GM21619 (cell line): ENCODE measurements at regions not wholly inside any gene's neighbourhood (a gene's known extent, or its start where the extent isn't known, plus 50 kb on each side); places are given as distances from the start of the nearest gene placed in this dataset.
"Not testable (repeated sequence)": the region's sequence is repeated elsewhere in the genome, so short reads cannot be mapped to it uniquely, and the experiment has no call there.

Experiments
- ATAC-seq: cut with Tn5 transposase; IDR thresholded peaks from one replicate; pipeline ENCODE4 v1.9.1; 2021; ENCODE audit not compliant: unreplicated experiment

DNA sequence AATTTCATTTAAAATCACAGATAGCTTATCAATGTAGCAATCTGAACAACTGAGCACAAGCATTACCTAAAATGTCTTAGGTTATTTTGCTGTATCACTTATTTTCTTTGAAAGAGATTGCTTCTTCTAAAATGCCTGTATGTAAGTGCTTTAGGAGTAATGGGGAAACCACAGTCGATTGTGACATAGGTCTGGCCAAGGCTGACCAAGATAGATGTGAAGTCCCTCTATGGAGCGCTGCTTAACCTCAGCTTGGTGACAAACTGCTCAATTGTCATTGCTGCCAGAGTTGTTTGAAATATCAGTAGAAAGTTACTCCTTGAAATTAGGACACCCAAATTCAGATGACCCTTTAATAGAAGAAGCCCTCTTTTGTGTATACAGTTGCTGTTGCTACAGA is 401.9 kb upstream of the NDST4 start:
- peak; percentile 22 for ATAC-seq

DNA sequence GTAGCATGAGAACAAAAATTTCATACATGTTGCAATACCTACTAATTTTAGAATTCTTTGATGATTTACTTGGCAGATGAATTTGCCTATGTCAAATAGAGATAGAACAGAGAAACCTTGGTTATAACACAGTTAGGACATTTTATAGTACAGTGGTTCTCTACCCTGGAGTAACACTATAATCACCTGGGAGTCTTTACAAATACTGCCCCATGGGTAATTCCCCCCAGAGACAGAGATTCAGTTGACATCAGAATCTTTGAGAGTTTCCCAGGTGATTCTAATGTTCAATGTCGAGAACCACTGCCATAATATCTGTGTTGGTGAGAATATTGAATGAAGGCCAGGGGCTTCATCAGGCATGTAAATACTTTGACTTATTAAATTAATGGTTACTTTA is 401.3 kb upstream of the NDST4 start:
- no peak for ATAC-seq

DNA sequence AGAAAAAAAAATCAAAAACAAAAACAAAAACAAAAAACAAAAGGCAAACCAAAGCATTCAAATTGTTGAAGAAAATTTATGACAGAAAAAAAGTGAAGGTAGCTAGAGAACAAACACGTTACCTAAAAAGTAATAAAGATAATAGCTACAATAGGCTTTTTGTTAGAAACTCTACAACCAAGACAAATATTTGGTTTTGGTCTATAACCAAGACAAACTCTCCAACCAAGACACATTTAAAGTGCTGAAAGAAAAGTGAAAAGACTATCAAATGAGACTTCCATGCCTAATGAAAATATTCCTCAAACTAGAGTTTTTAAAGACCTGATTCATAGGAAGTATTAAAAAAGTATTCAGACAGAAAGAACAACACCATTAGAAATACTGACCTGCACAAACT is 391.9 kb upstream of the NDST4 start:
- ATAC-seq = no peak

DNA sequence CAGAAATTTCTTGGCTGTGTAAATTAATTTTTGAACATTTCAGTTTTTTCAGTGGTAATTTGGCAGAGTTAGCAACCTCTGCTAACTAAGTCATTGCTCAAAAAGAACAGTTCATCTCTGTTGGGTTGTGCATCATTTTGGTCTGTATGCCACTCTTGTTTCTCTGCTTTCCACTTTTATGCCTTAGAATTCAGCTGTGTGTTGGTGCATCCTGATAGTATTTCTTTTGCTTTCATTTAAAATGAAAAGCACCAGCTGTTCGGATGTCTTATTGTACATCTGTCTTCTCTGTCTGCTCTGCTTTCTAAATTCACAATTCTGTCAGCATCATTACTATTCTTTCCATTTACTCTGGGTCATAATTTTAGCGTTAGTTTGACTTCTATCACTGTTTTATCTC is 388.2 kb upstream of the NDST4 start:
- ATAC-seq = no peak

DNA sequence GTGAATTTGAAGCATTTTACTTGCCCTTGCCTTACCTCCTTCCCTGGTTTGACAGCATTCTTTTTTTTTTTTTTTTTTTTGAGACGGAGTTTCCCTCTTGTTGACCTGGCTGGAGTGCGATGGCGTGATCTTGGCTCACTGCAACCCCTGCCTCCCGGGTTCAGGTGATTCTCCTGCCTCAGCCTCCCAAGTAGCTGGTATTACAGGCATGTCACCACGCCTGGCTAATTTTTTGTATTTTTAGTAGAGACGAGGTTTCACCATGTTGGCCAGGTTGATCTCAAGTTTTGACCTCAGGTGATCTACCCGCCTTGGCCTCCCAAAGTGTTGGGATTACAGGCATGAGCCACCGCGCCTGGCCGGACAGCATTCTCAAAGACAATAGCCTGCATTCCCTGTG is 380.4 kb upstream of the NDST4 start:
- ATAC-seq = not testable (repeated sequence)

DNA sequence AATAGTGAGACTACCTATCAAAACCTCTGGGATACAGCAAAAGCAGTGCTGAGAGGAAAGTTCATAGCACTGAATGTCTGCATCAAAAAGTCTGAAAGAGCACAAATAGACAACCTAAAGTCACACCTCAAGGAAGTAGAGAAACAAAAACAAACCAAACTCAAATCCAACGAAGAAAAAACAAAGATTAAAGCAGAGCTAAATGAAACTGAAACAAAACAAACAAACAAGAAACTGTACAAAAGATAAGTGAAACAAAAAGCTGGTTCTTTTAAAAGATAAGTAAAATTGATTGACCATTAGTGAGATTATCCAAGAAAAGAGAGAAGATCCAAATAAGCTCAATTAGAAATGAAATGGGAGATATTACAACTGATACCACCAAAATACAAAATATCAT is 378.3 kb upstream of the NDST4 start:
- ATAC-seq = no peak

DNA sequence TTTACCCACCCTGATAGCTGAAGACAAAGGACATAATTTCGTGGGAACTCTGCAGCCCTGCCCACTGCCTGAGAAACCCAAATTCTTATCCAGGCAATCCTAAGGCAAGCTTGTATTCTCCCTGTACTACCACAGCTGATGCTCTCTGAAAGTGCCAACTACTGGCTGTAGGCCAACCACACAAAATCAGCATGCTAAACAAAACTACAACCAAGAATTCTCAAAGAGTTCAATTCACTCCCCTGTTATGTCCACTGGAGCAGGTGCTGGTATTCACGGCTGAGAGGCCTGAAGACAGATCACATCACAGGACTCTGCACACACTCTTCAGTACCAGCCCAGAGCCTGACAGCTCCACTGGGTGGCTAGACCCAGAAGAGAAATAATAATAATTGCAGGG is 375.9 kb upstream of the NDST4 start:
- ATAC-seq = no peak

DNA sequence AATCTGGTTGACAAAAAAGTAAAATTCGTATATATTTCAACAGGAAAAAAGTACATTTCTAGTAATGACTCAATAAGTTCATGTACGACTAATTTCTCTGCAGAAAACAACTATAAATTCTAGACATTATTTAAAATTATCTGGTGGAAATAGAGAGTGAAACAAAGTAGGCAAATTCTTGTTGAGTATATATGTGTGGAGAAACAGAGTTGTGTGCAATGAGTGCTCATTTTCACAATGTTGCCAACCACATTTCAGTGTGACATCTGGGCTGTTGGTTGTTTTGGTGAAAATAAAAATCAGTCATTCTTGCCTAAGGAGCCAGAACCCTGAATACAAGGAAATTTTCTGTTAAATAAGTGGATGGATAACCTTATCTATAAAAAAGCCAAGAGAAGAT is 372.0 kb upstream of the NDST4 start:
- no peak for ATAC-seq

DNA sequence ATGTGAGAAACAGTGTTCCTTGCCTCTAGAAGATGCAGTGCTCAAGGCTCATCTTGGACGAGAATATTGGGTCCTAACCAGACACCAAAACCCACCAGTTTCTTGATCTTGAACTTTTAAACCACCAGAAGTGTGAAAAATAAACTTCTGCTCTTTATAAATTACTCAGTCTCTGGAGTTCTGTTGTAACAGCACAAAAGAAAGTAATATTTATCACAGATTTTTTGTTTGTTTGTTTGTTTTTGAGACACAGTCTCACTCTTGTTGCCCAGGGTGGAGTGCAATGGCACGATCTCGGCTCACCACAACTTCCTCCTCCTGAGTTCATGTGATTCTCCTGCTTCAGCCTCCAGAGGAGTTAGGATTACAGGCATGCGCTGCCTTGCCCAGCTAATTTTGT is 371.1 kb upstream of the NDST4 start:
- no peak for ATAC-seq

DNA sequence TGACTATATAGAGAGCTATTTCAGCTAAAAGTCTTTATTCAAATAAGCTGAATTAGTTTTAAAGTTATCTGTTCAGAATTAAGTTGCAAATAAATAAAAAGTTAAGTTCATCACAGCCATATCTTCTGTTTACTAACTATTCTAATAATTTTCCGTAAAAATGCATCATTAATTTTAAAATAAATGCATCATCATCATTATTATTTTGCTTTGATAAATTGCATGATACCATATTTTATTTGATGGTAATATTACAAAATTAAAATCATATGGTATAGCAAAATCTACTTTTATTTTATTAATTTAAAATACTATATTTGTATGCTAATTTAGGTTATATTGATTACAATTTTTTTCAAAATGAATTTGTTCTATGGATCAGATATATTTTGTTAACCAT is 357.3 kb upstream of the NDST4 start:
- ATAC-seq = no peak

DNA sequence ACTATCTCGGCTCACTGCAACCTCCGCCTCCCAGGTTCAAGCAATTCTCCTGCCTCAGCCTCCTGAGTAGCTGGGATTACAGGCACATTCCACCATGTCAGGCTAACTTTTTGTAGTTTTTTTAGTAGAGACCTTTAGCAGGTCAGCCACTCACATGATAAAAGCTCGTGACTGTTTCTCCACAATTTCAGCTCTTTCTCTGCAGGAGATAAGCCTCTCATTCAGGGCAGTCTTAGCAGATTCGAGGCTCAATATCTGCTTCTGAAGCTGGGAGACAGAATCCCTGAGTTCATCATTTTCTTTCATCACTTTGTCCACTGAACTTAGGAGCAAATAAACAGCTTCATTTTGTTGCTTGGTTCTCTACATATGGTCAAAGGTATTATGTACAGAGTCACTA is 345.9 kb upstream of the NDST4 start:
- ATAC-seq = not testable (repeated sequence)

DNA sequence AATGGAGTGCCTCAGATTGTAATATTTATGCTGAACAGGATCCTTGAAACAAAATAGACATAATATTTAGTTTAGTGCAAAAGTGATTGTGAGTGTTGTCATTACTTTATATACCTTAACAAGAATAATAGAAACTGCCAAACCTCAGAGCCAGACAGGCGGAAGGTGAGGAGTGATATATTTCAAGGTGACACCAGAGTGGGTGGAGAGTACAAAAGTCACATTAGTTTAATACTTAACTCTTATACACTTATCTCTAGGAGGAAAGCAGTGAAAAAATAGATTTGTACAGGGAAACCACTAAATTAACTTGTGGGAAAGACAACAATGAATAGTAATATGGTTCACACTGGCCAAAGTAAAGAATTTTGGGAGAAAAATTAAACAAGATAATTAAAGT is 342.8 kb upstream of the NDST4 start:
- no peak for ATAC-seq

DNA sequence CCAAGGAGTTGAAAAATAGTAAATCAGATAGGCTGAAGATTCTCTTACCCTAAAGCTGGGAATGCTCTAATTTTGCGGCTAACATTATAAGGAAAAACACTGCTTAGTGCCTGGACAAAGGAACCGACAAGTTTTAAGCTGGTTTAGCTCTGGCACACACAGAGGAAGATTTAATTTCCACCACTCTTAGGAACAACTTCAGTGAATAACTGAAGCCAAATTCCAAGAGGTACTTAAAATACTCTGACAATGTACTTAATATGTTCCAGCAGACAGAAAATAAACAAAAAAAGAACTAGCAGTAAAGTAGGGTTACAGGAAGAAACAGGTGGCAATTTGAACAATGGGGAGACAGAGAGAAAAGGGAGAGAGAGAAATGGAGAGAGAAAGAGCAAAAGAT is 340.8 kb upstream of the NDST4 start:
- no peak for ATAC-seq

DNA sequence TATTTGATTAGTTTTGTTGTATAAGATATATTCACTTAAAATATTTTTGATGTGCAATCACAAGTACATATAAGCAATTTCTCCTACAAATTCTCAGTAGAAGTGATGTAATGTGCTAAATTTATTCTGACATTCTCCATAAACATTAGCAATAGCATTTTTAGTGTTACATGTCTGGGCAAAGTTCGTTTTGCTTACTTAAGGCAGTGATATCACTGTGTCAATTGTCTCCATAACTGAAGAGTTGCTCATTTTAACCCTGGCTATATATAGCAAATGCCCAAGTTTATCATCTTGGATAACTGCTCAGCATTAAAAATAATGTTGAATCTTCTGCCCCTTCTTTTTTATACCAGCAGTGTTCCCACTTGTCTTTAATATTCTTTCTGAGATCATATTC is 340.0 kb upstream of the NDST4 start:
- ATAC-seq = no peak

DNA sequence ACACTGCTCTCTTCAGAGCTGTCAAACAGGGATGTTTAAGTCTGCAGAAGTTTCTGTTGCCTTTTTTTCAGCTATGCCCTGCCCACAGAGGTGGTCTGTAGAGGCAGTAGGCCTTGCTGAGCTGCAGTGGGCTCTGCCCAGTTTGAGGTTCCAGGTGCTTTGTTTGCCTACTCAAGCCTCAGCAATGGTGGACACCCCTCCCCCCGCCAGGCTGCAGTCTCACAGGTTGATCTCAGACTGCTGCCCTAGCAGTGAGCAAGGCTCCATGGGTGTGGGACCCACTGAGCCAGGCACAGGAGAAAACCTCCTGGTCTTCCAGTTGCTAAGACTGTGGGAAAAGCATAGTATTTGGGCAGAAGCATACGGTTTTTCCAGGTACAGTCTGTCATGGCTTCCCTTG is 338.8 kb upstream of the NDST4 start:
- ATAC-seq = not testable (repeated sequence)

DNA sequence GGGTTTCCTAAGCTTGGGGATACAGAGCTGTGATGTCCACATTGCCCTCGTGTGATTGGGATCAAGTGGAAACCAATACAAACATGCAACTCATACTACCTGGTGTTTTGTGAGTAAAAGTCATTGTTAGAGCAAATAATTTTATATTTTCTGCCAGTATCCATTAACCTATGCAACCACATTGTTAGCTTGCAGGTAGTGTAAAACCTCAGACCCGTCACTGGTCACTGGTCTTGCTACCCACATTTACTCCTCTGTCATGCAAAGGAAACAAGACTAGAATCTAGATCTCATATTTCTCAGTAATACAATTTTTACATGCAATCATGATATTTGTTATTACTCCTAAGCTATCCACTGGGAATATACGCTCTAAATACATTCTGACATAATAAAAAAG is 324.3 kb upstream of the NDST4 start:
- ATAC-seq = no peak

DNA sequence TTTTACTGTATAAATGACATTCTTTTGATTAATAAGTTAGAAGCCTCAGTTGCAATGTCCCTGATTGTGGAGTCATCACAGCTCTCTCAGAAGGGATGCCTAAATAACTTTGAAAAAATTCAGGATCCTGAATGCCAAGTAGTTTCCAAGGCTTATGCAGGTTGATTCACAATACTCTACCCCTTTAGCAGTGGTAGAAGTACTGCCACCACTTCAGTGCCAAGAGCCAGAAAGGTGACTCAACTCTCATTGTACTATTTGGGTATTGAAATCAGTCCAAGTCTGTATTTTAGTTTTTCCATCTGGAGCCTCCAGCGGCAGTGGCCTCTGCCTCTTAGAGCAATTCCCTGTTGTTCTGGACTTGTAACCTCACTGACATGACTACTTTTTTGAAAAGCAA is 320.1 kb upstream of the NDST4 start:
- no peak for ATAC-seq

DNA sequence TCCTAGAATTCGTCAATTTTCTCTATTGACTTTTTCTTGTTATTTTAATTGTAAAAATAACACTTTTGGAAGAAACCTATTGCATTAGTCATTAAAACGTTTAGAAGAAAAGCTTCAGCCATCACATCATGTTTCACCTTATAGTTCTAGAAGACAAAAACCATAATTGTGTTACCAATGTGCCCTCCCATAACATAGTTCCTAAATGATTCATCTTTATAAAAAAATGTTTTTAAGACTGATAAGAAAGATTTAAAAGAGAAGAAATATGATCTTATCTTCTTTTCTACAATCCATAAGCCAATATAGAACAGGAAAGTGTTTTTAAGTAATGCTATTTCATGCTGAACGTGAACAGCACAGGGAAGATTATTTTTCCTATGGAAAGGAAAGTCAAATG is 316.6 kb upstream of the NDST4 start:
- no peak for ATAC-seq

DNA sequence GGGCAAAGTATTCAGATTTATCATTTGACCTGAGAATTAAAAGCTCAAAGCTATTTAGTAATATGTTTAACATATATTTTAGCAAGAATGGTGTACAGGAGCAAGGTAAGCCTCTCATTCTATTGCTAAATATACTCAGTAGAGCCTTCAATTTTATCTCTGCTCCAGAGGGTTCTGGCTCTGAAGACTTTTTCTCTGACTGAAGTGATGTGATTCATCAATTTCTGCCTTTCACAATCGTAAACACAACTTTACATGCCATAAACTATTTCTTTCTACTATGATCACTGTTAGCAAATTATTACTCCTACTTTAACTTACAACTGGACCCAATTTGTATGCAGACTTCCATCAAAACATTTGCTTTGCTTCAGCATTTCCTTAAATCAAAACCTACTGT is 315.0 kb upstream of the NDST4 start:
- ATAC-seq = no peak

DNA sequence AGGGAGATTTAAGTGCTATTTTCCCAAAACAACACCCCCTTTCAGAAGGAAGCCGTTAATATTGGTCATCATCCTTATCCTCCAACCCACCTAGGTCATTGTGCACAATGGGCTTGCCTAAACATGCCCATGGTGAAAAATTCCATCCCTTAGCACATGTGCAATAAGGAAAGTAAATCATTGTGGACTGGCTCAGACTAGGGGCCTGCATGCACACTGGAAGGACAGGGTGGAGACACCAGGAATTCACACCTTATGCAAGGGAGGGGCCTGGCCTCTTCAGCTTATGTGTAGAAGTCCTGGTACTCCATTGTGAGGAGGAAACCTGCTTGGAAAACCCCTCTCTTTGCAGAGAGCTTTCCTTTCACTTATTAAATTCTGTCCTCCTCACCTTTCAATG is 311.4 kb upstream of the NDST4 start:
- ATAC-seq = no peak

DNA sequence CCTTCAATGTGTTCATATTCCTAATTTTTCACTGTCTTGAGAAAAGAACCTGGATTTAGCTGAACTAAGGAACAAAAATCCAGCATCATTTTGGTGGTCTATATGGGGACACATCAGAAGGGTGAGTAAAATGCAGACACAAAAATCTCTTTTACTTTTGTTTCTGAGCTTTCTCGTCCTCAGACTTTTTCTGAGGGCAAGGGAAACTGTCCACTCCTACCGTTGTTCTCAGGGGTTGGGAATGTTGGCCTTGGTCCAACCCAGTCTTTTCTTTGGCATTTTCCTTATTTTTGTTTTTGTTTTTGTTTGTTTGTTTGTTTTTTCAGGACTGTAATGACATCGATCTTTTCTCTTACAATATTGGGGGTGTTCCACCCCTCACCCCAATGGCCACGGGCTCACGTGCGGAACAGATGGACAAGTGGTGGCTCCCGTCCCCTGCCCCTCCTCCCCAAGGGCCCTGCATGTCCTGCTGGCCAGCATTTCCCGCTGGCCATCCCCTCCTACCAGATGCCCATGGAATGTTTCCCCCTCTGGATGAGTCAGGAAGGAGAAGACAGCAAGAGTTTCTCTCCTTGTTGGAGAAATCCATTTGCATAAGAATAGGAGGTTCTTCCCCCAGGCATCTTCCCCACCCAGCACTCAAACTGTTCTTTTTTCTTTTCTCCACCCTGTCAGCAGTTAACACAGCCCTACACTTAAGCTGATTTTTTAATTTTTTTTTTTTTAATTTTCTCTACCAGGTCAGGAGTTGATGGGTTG is 305.4 kb upstream of the NDST4 start:
- no peak for ATAC-seq

DNA sequence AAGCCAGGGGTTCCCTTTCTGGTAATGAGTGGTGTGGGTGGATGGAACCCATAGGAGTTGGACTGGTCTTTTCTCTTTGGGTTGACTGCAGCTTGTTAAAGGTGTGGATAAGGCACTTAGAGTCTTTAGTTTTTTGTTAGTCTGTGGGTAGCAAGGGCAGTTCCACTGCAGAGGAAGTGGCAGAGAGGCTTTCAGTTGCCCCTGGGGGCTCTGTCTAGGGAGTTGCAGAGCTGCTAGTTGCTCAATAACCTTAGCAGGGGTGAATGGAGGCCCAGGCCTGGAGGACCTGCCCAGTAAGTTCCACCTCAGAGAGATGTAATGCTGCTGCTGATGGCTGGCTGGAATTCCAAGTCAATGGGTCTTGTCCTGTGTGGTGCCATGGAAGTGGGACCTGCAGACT is 282.6 kb upstream of the NDST4 start:
- ATAC-seq = no peak

DNA sequence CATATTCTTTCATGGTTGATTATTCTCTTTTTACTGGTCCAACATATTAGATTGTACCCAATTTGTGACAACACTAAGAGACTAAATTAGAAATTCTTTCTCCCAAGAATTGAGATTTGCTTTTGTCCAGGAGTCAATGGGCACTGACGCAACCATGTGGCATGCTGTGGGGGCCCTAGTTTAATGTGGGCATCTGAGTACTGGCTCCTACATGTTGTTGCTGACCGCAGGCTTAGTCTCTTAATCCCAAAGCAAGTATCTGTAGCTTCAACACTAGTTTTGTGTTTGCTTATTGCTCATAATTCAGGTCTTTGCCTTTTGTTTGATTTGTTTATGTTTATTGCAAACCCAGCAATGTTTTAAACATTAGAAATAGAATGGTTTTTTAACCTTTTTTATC is 263.4 kb upstream of the NDST4 start:
- ATAC-seq = no peak

DNA sequence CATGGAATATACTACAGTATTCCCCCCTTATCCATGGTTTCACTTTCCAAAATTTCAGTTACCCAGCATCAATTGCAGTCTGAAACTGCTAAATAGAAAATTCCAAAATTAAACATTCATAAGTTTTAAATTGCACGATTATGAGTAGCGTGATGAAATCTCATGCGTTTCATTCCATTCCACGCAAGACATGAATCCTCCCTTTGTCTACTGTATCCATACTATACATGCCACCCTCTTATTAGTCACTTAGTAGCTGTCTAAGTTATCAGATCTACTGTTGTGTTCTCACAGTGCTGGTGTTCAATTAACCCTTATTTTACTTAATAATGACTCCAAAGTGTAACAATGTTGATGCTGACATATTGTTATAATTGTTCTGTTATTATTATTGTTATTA is 261.2 kb upstream of the NDST4 start:
- ATAC-seq = no peak
